AG09319 (cell line): ENCODE measurements at regions not wholly inside any gene's neighbourhood (a gene's known extent, or its start where the extent isn't known, plus 50 kb on each side); places are given as distances from the start of the nearest gene placed in this dataset.

ENCODE experiments used
- DNase-seq: peaks from one replicate; pipeline ENCODE4 v3.0.0-alpha.2; 2010; ENCODE audit warnings: low read depth; ENCODE audit errors: extremely low read depth
- TF ChIP-seq, protein P1 (sequence below): IDR thresholded peaks from 2 replicates; pipeline ENCODE4 v1.5.1; 2011; ENCODE audit warnings: low read depth, mild to moderate bottlenecking, inconsistent platforms, low read length, moderate library complexity

DNA sequence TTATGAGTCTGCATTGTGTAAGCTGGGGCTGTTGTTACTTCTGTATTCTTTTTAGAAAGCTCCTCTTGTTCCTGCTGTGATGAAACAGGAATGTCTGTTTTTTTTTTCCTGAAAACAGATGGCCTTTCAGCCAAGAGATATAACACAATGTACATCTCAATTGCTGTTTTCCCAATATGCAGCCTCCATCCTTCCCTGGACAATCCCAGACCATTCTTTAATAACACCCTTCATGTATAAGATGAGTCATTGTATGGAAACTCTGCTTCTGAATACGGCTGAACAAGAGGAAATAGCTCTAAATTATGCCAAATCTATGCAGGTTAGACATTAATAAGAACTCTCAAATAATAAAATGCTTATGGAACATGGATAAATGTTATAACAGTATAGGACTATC lies 60.2 kb upstream of the LRRC4C start:
- TF ChIP-seq, protein P1, sequence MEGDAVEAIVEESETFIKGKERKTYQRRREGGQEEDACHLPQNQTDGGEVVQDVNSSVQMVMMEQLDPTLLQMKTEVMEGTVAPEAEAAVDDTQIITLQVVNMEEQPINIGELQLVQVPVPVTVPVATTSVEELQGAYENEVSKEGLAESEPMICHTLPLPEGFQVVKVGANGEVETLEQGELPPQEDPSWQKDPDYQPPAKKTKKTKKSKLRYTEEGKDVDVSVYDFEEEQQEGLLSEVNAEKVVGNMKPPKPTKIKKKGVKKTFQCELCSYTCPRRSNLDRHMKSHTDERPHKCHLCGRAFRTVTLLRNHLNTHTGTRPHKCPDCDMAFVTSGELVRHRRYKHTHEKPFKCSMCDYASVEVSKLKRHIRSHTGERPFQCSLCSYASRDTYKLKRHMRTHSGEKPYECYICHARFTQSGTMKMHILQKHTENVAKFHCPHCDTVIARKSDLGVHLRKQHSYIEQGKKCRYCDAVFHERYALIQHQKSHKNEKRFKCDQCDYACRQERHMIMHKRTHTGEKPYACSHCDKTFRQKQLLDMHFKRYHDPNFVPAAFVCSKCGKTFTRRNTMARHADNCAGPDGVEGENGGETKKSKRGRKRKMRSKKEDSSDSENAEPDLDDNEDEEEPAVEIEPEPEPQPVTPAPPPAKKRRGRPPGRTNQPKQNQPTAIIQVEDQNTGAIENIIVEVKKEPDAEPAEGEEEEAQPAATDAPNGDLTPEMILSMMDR, result no peak
- DNase-seq, result no peak

DNA sequence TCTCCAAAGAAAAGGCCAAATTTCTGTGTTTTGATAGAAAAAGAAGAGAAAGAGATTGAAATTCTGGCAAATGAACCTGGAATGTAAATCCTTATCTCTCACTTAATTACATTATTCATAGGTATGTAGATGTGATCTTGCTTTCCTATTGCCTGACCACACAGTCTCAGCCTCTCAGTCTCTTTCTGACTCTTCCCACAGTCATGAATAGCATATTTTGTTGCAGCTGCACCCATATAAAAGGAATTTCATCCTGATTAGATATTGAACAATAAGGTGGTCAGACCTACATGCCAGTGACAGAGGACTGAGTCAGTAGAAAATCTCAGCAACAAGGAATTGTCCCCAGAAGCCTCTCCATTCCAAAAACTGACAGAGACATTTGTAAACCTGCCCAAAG lies 62.9 kb upstream of the LRRC4C start:
- TF ChIP-seq, protein P1, result no peak
- DNase-seq, result no peak

DNA sequence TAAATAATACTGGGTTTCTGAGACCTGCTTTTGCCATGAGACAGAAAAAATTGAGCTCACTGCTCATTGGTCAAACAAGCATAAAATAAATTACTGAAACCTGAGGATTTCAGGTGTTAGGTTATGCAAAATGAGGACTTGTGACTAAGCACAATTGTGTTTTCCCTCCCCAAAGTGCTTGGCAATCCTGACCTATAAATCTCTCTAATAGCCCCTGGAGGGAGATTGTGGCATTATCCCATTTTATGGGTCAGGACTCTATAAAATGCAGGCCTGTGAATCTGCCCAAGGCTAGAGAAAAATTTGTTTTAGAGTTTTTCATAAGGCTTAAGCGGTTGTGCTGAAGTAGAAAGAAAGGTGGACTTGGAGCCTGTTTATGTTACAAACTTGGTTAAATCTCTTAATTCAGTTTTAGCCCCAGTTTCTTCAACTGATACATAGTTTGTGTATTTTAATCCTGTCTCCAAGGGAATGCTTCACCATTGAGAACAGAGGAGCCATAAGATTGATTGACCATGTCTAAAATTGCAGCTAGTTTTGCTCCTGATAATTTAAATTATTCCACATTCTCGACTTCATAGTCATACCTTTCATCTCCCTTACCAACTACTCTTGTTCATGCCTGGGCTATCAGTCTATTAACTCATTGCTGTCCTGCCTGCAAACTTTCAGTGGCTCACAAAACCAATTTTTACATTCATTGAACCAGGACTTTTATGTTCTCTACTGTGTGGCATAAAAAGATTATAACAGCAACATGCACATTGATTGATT lies 63.6 kb upstream of the LRRC4C start:
- TF ChIP-seq, protein P1, result no peak
- no peak for DNase-seq

DNA sequence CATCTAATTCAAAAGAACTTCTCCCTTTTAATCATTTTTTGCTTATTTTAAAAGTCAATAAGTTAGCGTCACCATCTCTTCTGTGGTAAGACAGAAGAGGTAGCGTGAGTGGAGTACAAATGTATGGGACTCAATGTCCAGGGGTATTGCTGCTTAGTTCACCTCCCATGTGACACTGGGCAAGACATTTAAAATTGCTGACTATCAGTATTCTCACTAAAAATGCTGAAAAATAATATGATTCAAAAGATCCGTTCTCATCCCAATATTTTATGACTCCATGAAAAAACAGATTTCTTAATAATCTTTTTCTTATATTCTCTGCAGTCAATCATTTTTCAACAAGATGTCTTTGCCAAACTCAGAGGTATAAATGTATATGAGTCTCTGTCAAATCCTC lies 68.1 kb upstream of the LRRC4C start:
- no peak for DNase-seq
- TF ChIP-seq, protein P1, result no peak

DNA sequence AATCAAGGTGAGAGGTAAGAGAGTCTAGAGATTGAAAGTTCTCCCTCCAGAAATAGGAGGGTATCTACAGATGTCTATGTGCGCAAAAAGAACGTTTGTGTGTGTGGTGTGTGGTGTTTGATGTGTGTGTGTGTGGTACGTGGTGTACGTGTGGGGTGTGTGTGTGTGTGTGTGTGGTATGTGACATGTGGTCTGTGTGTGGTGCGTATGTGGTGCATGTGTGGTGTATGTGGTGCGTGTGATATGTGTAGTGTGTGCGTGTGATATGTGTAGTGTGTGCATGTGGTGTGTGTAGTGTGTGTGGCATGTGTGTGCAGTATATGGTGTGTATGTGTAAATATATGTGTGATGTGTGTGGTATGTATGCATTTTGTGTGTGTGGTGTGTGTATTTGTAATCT lies 73.0 kb upstream of the LRRC4C start:
- no peak for DNase-seq
- TF ChIP-seq, protein P1, result no peak

DNA sequence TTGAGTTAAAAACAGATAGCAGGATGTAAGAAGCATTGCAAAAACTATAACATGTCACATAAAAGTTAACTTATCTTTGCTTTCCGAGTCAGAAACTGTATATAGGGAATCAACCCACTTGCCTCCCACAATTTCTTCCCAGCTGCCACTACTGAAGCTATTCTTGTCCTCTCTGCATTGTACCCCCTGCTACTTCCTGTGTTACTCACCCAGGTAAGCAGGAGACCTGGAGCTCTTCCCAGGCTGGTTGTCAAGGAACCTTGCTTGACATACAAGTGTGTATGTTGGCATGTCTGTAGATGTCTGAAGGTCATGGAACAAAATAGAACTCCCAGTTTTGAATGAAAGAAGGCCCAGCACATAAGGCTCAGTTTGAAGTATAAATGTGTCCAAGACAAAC lies 74.3 kb upstream of the LRRC4C start:
- TF ChIP-seq, protein P1, result no peak
- no peak for DNase-seq

DNA sequence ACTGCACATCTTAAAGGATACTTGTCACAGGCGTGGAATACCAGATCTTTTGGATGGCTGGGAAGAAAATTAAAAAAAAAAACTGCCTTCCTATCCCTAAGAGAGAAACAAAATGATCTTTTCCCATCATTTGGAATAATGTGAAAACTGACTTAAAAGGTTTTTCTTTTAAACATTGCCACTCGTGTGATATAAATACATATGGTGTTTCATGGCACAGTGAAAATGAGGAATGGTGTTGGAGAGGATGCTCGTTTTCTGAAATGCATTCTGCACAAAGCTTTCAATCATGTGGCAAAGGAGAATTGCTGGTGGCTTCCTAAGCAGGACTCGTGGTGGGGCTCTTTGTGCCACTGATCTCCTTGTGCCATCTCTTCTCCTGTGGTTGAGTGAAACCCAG lies 74.9 kb upstream of the LRRC4C start:
- no peak for DNase-seq

More for the DNA sequence above, 74.9 kb upstream of the LRRC4C start:
- TF ChIP-seq, protein P1, result no peak
